Endodermal cell (in vitro differentiated cells): ENCODE measurements at regions not wholly inside any gene's neighbourhood (a gene's known extent, or its start where the extent isn't known, plus 50 kb on each side); places are given as distances from the start of the nearest gene placed in this dataset.

Experiments used
- DNase-seq: peaks from one replicate; pipeline ENCODE4 v3.0.0-alpha.2; 2017
- H3K27ac ChIP-seq: 2 replicates; pipeline ENCODE4 v1.5.1; 2013; ENCODE audit warnings: mild to moderate bottlenecking, low read depth, low read length, moderate library complexity
- H3K27me3 ChIP-seq: 2 replicates; pipeline ENCODE4 v1.6.1; 2013; ENCODE audit warnings: mild to moderate bottlenecking, low read length, moderate library complexity; ENCODE audit not compliant: insufficient read depth, control insufficient read depth, poor library complexity, severe bottlenecking
- H3K36me3 ChIP-seq: 2 replicates; pipeline ENCODE4 v1.7.0; 2013; ENCODE audit warnings: mild to moderate bottlenecking, low read length, moderate library complexity; ENCODE audit not compliant: control insufficient read depth, insufficient read depth
- H3K4me1 ChIP-seq: one replicate; pipeline ENCODE4 v1.7.0; 2013; ENCODE audit warnings: low read length; ENCODE audit not compliant: control insufficient read depth, insufficient read depth
- H3K4me3 ChIP-seq: 2 replicates; pipeline ENCODE4 v1.5.1; 2013; ENCODE audit warnings: mild to moderate bottlenecking, low read length, moderate library complexity
- H3K9ac ChIP-seq: 2 replicates; pipeline ENCODE4 v1.6.1; 2013; ENCODE audit warnings: mild to moderate bottlenecking, low read length, moderate library complexity; ENCODE audit not compliant: poor library complexity, severe bottlenecking; ENCODE audit errors: extremely low read depth
- H3K9me3 ChIP-seq: 2 replicates; pipeline ENCODE4 v1.6.1; 2013; ENCODE audit warnings: mild to moderate bottlenecking, low read length, moderate library complexity; ENCODE audit not compliant: control insufficient read depth
- H3K27ac Mint-ChIP-seq: 2 replicates; pipeline ENCODE4 v1.8.0; 2020; ENCODE audit warnings: mixed read lengths
- H3K27me3 Mint-ChIP-seq: 2 replicates; pipeline ENCODE4 v1.8.0; 2021; ENCODE audit warnings: mild to moderate bottlenecking, mixed read lengths; ENCODE audit not compliant: insufficient read depth
- H3K36me3 Mint-ChIP-seq: 2 replicates; pipeline ENCODE4 v1.8.0; 2020; ENCODE audit warnings: low read depth, mixed read lengths
- H3K4me1 Mint-ChIP-seq: 2 replicates; pipeline ENCODE4 v1.8.0; 2020; ENCODE audit warnings: mixed read lengths
- H3K4me3 Mint-ChIP-seq: 2 replicates; pipeline ENCODE4 v1.8.0; 2020; ENCODE audit warnings: mild to moderate bottlenecking, moderate library complexity, mixed read lengths
- H3K9me3 Mint-ChIP-seq: 2 replicates; pipeline ENCODE4 v1.8.0; 2020; ENCODE audit warnings: mild to moderate bottlenecking, mixed read lengths
- WGBS, 2 experiments: methylation state at CpG; one replicate each; pipeline versions ENCODE4 v1.1.5 to v1.1.7; 2013; ENCODE audit warnings: missing lambda C conversion rate in 2 of 2, mixed read lengths in 1 of 2; ENCODE audit not compliant: insufficient coverage in 1 of 2, insufficient read length in 1 of 2; 5-methylcytosine and 5-hydroxymethylcytosine counted together
- TF ChIP-seq, protein P1 (sequence below): fragments of 200-600 bp; sonication (generic); conservative IDR thresholded peaks from 2 replicates; pipeline ENCODE4 v1.5.0; 2021; ENCODE audit warnings: antibody characterized with exemption, mild to moderate bottlenecking

GRCh38 chr5:40150896-40151295, 528.8 kb upstream of the PTGER4 start:
- Mint-ChIP-seq H3K4me1 (no peaks in the 10 kb centered on the region), H3K27me3 (no peaks in the 10 kb centered on the region), H3K27ac (no peak overlapping the region), H3K9me3 (no peaks in the 10 kb centered on the region), H3K4me3 (no peak overlapping the region), H3K36me3 (no peaks in the 10 kb centered on the region)
- Histone ChIP-seq H3K27me3 (no peaks in the 10 kb centered on the region), H3K36me3 (no peaks in the 10 kb centered on the region), H3K4me1 (no peaks in the 10 kb centered on the region), H3K4me3 (no peak overlapping the region), H3K9ac (no peak overlapping the region), H3K9me3 (no peaks in the 10 kb centered on the region), H3K27ac (no peak overlapping the region)
- DNase-seq, result peak; percentile 43
- WGBS, 2 experiments, result 50 to 74% methylated on average over 1 of the region's 1 CpG
- TF ChIP-seq, protein P1, sequence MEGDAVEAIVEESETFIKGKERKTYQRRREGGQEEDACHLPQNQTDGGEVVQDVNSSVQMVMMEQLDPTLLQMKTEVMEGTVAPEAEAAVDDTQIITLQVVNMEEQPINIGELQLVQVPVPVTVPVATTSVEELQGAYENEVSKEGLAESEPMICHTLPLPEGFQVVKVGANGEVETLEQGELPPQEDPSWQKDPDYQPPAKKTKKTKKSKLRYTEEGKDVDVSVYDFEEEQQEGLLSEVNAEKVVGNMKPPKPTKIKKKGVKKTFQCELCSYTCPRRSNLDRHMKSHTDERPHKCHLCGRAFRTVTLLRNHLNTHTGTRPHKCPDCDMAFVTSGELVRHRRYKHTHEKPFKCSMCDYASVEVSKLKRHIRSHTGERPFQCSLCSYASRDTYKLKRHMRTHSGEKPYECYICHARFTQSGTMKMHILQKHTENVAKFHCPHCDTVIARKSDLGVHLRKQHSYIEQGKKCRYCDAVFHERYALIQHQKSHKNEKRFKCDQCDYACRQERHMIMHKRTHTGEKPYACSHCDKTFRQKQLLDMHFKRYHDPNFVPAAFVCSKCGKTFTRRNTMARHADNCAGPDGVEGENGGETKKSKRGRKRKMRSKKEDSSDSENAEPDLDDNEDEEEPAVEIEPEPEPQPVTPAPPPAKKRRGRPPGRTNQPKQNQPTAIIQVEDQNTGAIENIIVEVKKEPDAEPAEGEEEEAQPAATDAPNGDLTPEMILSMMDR, result no peak

GRCh38 chr5:40141896-40142295, 537.8 kb upstream of the PTGER4 start:
- H3K9me3 Mint-ChIP-seq, result peaks cover 11% of the 10 kb centered on the region
- H3K4me3 ChIP-seq, result no peak overlapping the region
- no peaks in the 10 kb centered on the region for H3K4me1 Mint-ChIP-seq
- H3K4me3 Mint-ChIP-seq, result no peak overlapping the region
- no peaks in the 10 kb centered on the region for H3K36me3 ChIP-seq
- H3K27ac ChIP-seq, result no peak overlapping the region
- H3K27me3 Mint-ChIP-seq, result no peaks in the 10 kb centered on the region
- TF ChIP-seq, protein P1, result no peak
- DNase-seq, result no peak
- H3K9me3 ChIP-seq, result peaks cover 13% of the 10 kb centered on the region
- no peaks in the 10 kb centered on the region for H3K36me3 Mint-ChIP-seq
- H3K4me1 ChIP-seq, result no peaks in the 10 kb centered on the region
- no peak overlapping the region for H3K27ac Mint-ChIP-seq
- no peaks in the 10 kb centered on the region for H3K27me3 ChIP-seq
- no peak overlapping the region for H3K9ac ChIP-seq

GRCh38 chr5:40141418-40141817, 538.3 kb upstream of the PTGER4 start:
- H3K27me3 ChIP-seq, result no peaks in the 10 kb centered on the region
- H3K27me3 Mint-ChIP-seq, result no peaks in the 10 kb centered on the region
- no peaks in the 10 kb centered on the region for H3K4me1 Mint-ChIP-seq
- H3K4me3 Mint-ChIP-seq, result no peak overlapping the region
- DNase-seq, result no peak
- H3K9me3 ChIP-seq, result peaks cover 13% of the 10 kb centered on the region
- no peaks in the 10 kb centered on the region for H3K36me3 Mint-ChIP-seq
- TF ChIP-seq, protein P1, result no peak
- H3K9ac ChIP-seq, result no peak overlapping the region
- H3K9me3 Mint-ChIP-seq, result peaks cover 11% of the 10 kb centered on the region
- no peaks in the 10 kb centered on the region for H3K36me3 ChIP-seq
- WGBS, 2 experiments, result 67 to 68% methylated on average over 3 of the region's 3 CpGs
- no peak overlapping the region for H3K27ac ChIP-seq
- no peak overlapping the region for H3K4me3 ChIP-seq
- no peaks in the 10 kb centered on the region for H3K4me1 ChIP-seq
- H3K27ac Mint-ChIP-seq, result no peak overlapping the region
